HEK293 (cell line): ENCODE measurements at regions not wholly inside any gene's neighbourhood (a gene's known extent, or its start where the extent isn't known, plus 50 kb on each side); places are given as distances from the start of the nearest gene placed in this dataset.

ENCODE experiments used
- CTCF ChIA-PET: fragments of 350-600 bp; formaldehyde crosslinking; extraction: SDS; loops from one replicate; lab custom pipeline; 2021; ENCODE audit warnings: antibody characterized with exemption; lab: Yijun Ruan, JAX
- POLR2A ChIA-PET: fragments of 300-600 bp; formaldehyde crosslinking; extraction: SDS; loops from one replicate; lab custom pipeline; 2020; ENCODE audit warnings: antibody characterized with exemption, inconsistent platforms; lab: Yijun Ruan, JAX
- H3K27ac ChIP-seq: fragments of 200-500 bp; sonication (Bioruptor generic); 2 replicates; pipeline ENCODE4 v1.5.1; 2014; ENCODE audit warnings: low read depth, low read length, control low read depth, inconsistent platforms; ENCODE audit errors: extremely low read depth
- H3K36me3 ChIP-seq, 2 experiments: fragments of 200-500 bp in 1 of 2; sonication (Bioruptor generic) in 1 of 2; 1 replicate in 1 of 2; 2 replicates in 1 of 2; pipeline ENCODE4 v1.5.1; 2014 to 2017; ENCODE audit warnings: inconsistent platforms in 2 of 2, low read length in 2 of 2; ENCODE audit not compliant: control insufficient read depth in 2 of 2, insufficient read depth in 1 of 2
- H3K4me1 ChIP-seq: fragments of 200-500 bp; sonication (Bioruptor generic); 2 replicates; pipeline ENCODE4 v1.5.1; 2014; ENCODE audit warnings: mild to moderate bottlenecking, low read length, inconsistent platforms; ENCODE audit not compliant: control insufficient read depth, insufficient read depth
- H3K4me3 ChIP-seq: 2 replicates; pipeline ENCODE4 v1.5.1; 2011; ENCODE audit warnings: low read depth, mild to moderate bottlenecking, control low read depth, low read length, moderate library complexity
- H3K9me3 ChIP-seq: fragments of 200-500 bp; sonication (Bioruptor generic); 2 replicates; pipeline ENCODE4 v1.5.1; 2014; ENCODE audit warnings: low read depth, low read length, inconsistent platforms; ENCODE audit not compliant: control insufficient read depth, insufficient read depth
- FEZF1 ChIP-seq: fragments of 450-650 bp; formaldehyde crosslinking; IDR thresholded peaks from 2 replicates; pipeline ENCODE4 v1.5.1; 2016; ENCODE audit warnings: missing biosample characterization, missing genetic modification characterization
- KLF9 ChIP-seq: fragments of 450-650 bp; formaldehyde crosslinking; IDR thresholded peaks from 2 replicates; pipeline ENCODE4 v1.5.1; 2016; ENCODE audit warnings: missing biosample characterization, missing genetic modification characterization, low read depth
- MYNN ChIP-seq: fragments of 450-650 bp; formaldehyde crosslinking; IDR thresholded peaks from 2 replicates; pipeline ENCODE4 v1.5.1; 2016; ENCODE audit warnings: missing biosample characterization, missing genetic modification characterization, borderline replicate concordance
- ZNF146 ChIP-seq: fragments of 450-650 bp; formaldehyde crosslinking; IDR thresholded peaks from 2 replicates; pipeline ENCODE4 v1.5.1; 2016; ENCODE audit warnings: missing biosample characterization, missing genetic modification characterization
- ZNF548 ChIP-seq: fragments of 450-650 bp; formaldehyde crosslinking; IDR thresholded peaks from 2 replicates; pipeline ENCODE4 v1.5.1; 2016; ENCODE audit warnings: missing biosample characterization, missing genetic modification characterization
- ZNF580 ChIP-seq: fragments of 450-650 bp; formaldehyde crosslinking; IDR thresholded peaks from 2 replicates; pipeline ENCODE4 v1.5.1; 2016; ENCODE audit warnings: missing biosample characterization, missing genetic modification characterization
- ZNF623 ChIP-seq: fragments of 450-650 bp; formaldehyde crosslinking; IDR thresholded peaks from 2 replicates; pipeline ENCODE4 v1.5.1; 2016; ENCODE audit warnings: missing biosample characterization, missing genetic modification characterization

- Histone ChIP-seq H3K27ac (no peak overlapping the region), H3K4me3 (no peak overlapping the region), H3K9me3 (no peaks in the 10 kb centered on the region), H3K4me1 (no peaks in the 10 kb centered on the region), H3K36me3 (no peaks in the 10 kb centered on the region)
- ChIA-PET POLR2A (no interaction called here), CTCF (no interaction called here)
- TF ChIP-seq ZNF548 (tag by site-specific recombination) (no peak), FEZF1 (tag by site-specific recombination) (peak; percentile 23; the same call in 1 of the 2 replicates)
Measured at GRCh38 chr5:154534457-154535050, 56.5 kb upstream of the HAND1 start.

- POLR2A ChIA-PET = no interaction called here
Measured at GRCh38 chr5:154529282-154529681, 51.3 kb upstream of the HAND1 start.

GRCh38 chr5:154528005-154528594, 50.1 kb upstream of the HAND1 start:
- peak; percentile 91 for TF ChIP-seq ZNF623 (tag by site-specific recombination)
- TF ChIP-seq KLF9 (tag by site-specific recombination) = no peak
- ChIA-PET CTCF (interaction anchor here (0.8 kb wide), 1 partner anchor 30 kb away, joined by 3 read pairs; no protein-coding TSS in a partner anchor), POLR2A (no interaction called here)
- Histone ChIP-seq H3K9me3 (no peaks in the 10 kb centered on the region), H3K4me1 (peaks cover 4% of the 10 kb centered on the region; the same call in 1 of the 2 replicates), H3K4me3 (no peak overlapping the region), H3K27ac (no peak overlapping the region), H3K36me3 (no peaks in the 10 kb centered on the region)

More at GRCh38 chr5:154529282-154529681, 51.3 kb upstream of the HAND1 start:
- CTCF ChIA-PET = interaction anchor here (0.6 to 1.5 kb wide), 3 partner anchors 8 to 247 kb away, joined by 3 to 5 read pairs (median 3); no protein-coding TSS in a partner anchor
- Histone ChIP-seq H3K9me3 (no peaks in the 10 kb centered on the region), H3K27ac (no peak overlapping the region), H3K36me3 (no peaks in the 10 kb centered on the region), H3K4me1 (no peaks in the 10 kb centered on the region), H3K4me3 (no peak overlapping the region)
- TF ChIP-seq ZNF146 (peak; percentile 96), MYNN (tag by site-specific recombination) (no peak), ZNF580 (tag by site-specific recombination) (0 out of 2 replicates have a peak, but pooled peaks have one; percentile 37)
